Activated T-helper 17 cell treated with anti-CD3 and anti-CD28 coated beads, Interleukin-2, amount 50 U/mL, for 72 hours (primary cell): ENCODE measurements at regions not wholly inside any gene's neighbourhood (a gene's known extent, or its start where the extent isn't known, plus 50 kb on each side); places are given as distances from the start of the nearest gene placed in this dataset.
A peak's percentile ranks its signal among the peaks of the same experiment; 100 is the strongest.

Experiments
- ATAC-seq: fragments of 150-1000 bp; cut with Tn5 transposase; replicated peaks from 2 replicates; pipeline ENCODE4 v1.10.0; 2021; ENCODE audit warnings: mild to moderate bottlenecking, moderate library complexity
- H3K27ac Mint-ChIP-seq: one replicate; pipeline ENCODE4 v1.8.0; 2022; ENCODE audit warnings: mixed read lengths
- H3K27me3 Mint-ChIP-seq: one replicate; pipeline ENCODE4 v1.8.0; 2022; ENCODE audit warnings: mixed read lengths
- H3K36me3 Mint-ChIP-seq: one replicate; pipeline ENCODE4 v1.8.0; 2022; ENCODE audit warnings: low read depth, mild to moderate bottlenecking, mixed read lengths
- H3K4me1 Mint-ChIP-seq: one replicate; pipeline ENCODE4 v1.8.0; 2022; ENCODE audit warnings: mixed read lengths
- H3K4me3 Mint-ChIP-seq: one replicate; pipeline ENCODE4 v1.8.0; 2022; ENCODE audit warnings: mild to moderate bottlenecking, mixed read lengths
- H3K9me3 Mint-ChIP-seq: one replicate; pipeline ENCODE4 v1.8.0; 2022; ENCODE audit warnings: mixed read lengths

DNA sequence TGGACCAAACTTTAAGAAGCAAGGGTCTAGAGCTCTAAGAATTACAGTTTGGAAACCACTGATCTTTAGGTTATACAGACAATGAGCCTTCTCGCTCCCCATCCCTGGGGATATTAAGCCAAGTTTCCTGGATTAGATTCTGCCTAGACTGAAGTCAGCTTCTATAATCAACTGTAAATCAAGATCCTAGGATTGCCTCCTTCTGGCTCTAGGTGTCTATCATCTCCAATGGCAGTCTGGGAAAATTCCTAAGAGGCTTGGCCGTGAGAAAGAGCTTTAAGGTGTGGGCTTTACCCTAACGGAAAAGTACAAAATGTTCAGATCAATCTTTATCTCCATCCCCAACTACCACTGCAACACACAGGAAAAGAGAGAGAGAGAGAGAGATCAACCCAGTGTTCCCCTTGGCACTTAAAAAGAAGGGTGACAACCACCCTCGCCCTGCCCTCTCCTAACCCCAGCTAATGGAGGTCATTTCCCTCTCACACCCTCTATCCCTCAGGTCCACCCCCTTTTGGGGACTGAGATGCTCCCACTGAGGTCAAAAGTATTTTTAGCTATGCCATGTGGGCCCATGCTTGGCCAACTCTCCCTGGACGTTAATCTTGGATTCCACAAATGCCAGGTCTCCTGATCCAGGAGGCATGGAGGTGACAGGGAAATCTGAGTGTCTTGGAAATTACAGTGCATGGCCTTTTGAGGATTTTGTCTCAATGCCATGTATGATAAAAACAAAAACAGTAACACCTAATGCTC is 202.8 kb upstream of the BCL6 start:
- Mint-ChIP-seq H3K4me3 (no peak overlapping the region), H3K27ac (no peak overlapping the region), H3K9me3 (no peaks in the 10 kb centered on the region), H3K4me1 (peaks cover 9% of the 10 kb centered on the region), H3K27me3 (no peaks in the 10 kb centered on the region), H3K36me3 (no peaks in the 10 kb centered on the region)
- ATAC-seq: no peak

- Mint-ChIP-seq H3K27me3 (no peaks in the 10 kb centered on the region), H3K9me3 (no peaks in the 10 kb centered on the region), H3K36me3 (no peaks in the 10 kb centered on the region), H3K4me1 (peaks cover 9% of the 10 kb centered on the region), H3K4me3 (no peak overlapping the region), H3K27ac (no peak overlapping the region)
- no peak for ATAC-seq
Observed at GRCh38 chr3:187949093-187949820, 204.0 kb upstream of the BCL6 start.

- Mint-ChIP-seq H3K27ac (no peak overlapping the region), H3K36me3 (no peaks in the 10 kb centered on the region), H3K4me3 (no peak overlapping the region), H3K27me3 (no peaks in the 10 kb centered on the region), H3K4me1 (peaks cover 16% of the 10 kb centered on the region), H3K9me3 (no peaks in the 10 kb centered on the region)
- no peak for ATAC-seq
Observed at GRCh38 chr3:187950671-187951070, 203.3 kb upstream of the LPP start.

DNA sequence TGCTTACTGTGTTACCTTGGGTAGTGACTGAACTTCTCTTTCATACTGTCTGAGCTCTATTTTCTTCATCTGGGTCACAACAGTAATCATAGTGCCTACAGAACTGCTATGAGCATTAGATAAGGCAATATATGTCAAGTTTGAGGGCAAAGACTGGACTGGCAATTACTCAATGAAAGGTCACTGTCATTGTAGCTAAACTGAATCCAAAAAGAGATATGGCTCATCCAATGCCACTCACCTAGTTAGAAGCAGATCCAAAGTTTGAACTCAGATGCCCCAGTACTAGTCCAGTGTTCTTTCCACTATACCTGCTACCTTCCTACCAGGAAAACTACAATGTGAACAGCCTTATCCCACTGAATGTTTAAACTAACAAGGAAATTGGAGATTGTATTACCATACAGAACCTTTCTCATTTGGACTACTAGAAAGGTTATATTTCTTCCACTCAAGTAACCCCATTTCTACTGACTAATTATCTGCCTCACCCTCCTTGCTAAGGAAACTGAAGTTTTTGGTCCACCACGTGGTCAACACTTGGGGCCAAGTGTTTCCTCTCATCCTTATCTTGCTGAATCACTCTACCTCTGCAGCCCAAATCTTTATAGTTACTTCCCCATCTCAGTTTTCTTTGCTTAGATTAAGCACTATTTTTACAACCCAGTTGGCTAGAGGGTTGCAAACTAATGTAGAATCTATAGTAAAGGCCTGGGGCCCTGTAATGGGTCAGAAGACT is 202.3 kb upstream of the LPP start:
- peak; percentile 39 for ATAC-seq
- H3K9me3 Mint-ChIP-seq: no peaks in the 10 kb centered on the region
- H3K27me3 Mint-ChIP-seq: no peaks in the 10 kb centered on the region
- peaks cover 22% of the 10 kb centered on the region for H3K4me1 Mint-ChIP-seq
- no peaks in the 10 kb centered on the region for H3K36me3 Mint-ChIP-seq
- H3K4me3 Mint-ChIP-seq: no peak overlapping the region
- H3K27ac Mint-ChIP-seq: no peak overlapping the region

GRCh38 chr3:187952849-187953248 is 201.1 kb upstream of the LPP start:
- H3K36me3 Mint-ChIP-seq: no peaks in the 10 kb centered on the region
- no peaks in the 10 kb centered on the region for H3K9me3 Mint-ChIP-seq
- no peak overlapping the region for H3K27ac Mint-ChIP-seq
- no peaks in the 10 kb centered on the region for H3K27me3 Mint-ChIP-seq
- peaks cover 29% of the 10 kb centered on the region for H3K4me1 Mint-ChIP-seq
- ATAC-seq: no peak
- H3K4me3 Mint-ChIP-seq: no peak overlapping the region

- Mint-ChIP-seq H3K4me1 (peaks cover 35% of the 10 kb centered on the region), H3K27ac (no peak overlapping the region), H3K36me3 (no peaks in the 10 kb centered on the region), H3K27me3 (no peaks in the 10 kb centered on the region), H3K4me3 (no peak overlapping the region), H3K9me3 (no peaks in the 10 kb centered on the region)
- no peak for ATAC-seq
Observed at GRCh38 chr3:187954516-187954872, 199.5 kb upstream of the LPP start.

- no peak for ATAC-seq
- Mint-ChIP-seq H3K27ac (no peak overlapping the region), H3K27me3 (no peaks in the 10 kb centered on the region), H3K36me3 (no peaks in the 10 kb centered on the region), H3K4me3 (no peak overlapping the region), H3K9me3 (no peaks in the 10 kb centered on the region), H3K4me1 (peaks cover 35% of the 10 kb centered on the region)
Observed at GRCh38 chr3:187954873-187955586, 198.9 kb upstream of the LPP start.

DNA sequence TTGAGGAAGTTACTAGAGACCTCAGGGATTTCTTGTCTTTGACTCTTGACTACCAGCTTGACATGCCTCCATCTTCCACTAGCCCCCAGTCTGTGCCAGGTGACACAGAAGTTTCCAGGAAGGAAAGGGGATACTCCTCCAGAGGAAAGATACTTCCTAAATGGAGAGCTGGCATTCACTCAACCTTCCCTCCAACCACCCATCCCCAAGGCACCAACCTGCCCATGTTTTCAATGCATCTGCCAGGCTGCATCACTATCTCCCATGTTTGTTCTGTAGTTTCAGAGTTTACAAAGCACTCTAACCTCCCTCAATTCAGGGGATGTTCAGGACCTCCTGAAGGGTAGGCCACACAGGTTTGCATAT is 198.4 kb upstream of the LPP start:
- no peaks in the 10 kb centered on the region for H3K36me3 Mint-ChIP-seq
- ATAC-seq: no peak
- peaks cover 35% of the 10 kb centered on the region for H3K4me1 Mint-ChIP-seq
- H3K27ac Mint-ChIP-seq: no peak overlapping the region
- no peaks in the 10 kb centered on the region for H3K27me3 Mint-ChIP-seq
- H3K4me3 Mint-ChIP-seq: no peak overlapping the region
- H3K9me3 Mint-ChIP-seq: no peaks in the 10 kb centered on the region

GRCh38 chr3:187957165-187957581 is 196.8 kb upstream of the LPP start:
- no peak overlapping the region for H3K4me3 Mint-ChIP-seq
- H3K9me3 Mint-ChIP-seq: no peaks in the 10 kb centered on the region
- ATAC-seq: peak; percentile 38
- H3K27me3 Mint-ChIP-seq: no peaks in the 10 kb centered on the region
- H3K4me1 Mint-ChIP-seq: peaks cover 26% of the 10 kb centered on the region
- H3K27ac Mint-ChIP-seq: no peak overlapping the region
- H3K36me3 Mint-ChIP-seq: no peaks in the 10 kb centered on the region

- Mint-ChIP-seq H3K4me3 (no peak overlapping the region), H3K36me3 (no peaks in the 10 kb centered on the region), H3K27me3 (no peaks in the 10 kb centered on the region), H3K9me3 (no peaks in the 10 kb centered on the region), H3K4me1 (peaks cover 26% of the 10 kb centered on the region), H3K27ac (no peak overlapping the region)
- no peak for ATAC-seq
Observed at GRCh38 chr3:187957582-187957981, 196.4 kb upstream of the LPP start.

DNA sequence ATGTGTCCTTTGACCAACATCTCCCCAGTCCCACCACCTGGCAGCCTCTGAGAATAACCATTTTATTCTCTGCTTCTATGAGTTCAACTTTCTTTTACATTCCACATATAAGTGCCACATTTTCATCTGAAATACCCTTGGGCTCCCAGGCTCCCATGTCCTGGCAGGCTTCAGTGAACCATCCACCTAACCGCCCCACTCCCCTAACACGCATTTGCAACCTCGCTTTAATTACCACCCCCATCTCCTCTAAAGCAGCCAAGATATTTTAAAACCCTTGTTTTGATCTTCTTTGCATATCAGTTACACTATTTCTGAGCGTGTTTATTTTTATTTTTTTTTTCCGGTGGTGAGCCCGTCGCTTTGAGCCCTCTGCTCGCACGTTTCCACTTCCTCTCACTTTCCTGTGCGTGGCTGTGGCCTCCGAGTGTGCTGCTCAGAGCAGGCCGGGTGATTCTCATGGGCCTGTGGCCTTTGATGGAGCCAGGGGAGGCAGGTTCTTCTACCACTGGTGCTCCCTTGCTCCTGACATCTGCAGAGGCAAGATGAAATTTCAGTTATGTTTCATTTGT is 195.4 kb upstream of the LPP start:
- Mint-ChIP-seq H3K9me3 (no peaks in the 10 kb centered on the region), H3K27me3 (no peaks in the 10 kb centered on the region), H3K4me3 (peak overlapping the region; percentile 80), H3K27ac (peak overlapping the region; percentile 87), H3K36me3 (no peaks in the 10 kb centered on the region), H3K4me1 (peaks cover 26% of the 10 kb centered on the region)
- peak; percentile 68 for ATAC-seq

- H3K4me1 Mint-ChIP-seq: peaks cover 17% of the 10 kb centered on the region
- H3K36me3 Mint-ChIP-seq: no peaks in the 10 kb centered on the region
- no peaks in the 10 kb centered on the region for H3K9me3 Mint-ChIP-seq
- peaks cover 1% of the 10 kb centered on the region for H3K27me3 Mint-ChIP-seq
- H3K27ac Mint-ChIP-seq: no peak overlapping the region
- no peak overlapping the region for H3K4me3 Mint-ChIP-seq
- ATAC-seq: no peak
Observed at GRCh38 chr3:187960820-187961219, 193.1 kb upstream of the LPP start.

- no peak overlapping the region for H3K4me3 Mint-ChIP-seq
- ATAC-seq: no peak
- no peaks in the 10 kb centered on the region for H3K36me3 Mint-ChIP-seq
- peaks cover 14% of the 10 kb centered on the region for H3K4me1 Mint-ChIP-seq
- no peaks in the 10 kb centered on the region for H3K9me3 Mint-ChIP-seq
- H3K27ac Mint-ChIP-seq: no peak overlapping the region
- H3K27me3 Mint-ChIP-seq: peaks cover 3% of the 10 kb centered on the region
Observed at GRCh38 chr3:187961366-187961765, 192.6 kb upstream of the LPP start.

GRCh38 chr3:187963003-187963676 is 190.8 kb upstream of the LPP start:
- ATAC-seq: peak; percentile 80
- Mint-ChIP-seq H3K36me3 (no peaks in the 10 kb centered on the region), H3K4me1 (peaks cover 6% of the 10 kb centered on the region), H3K9me3 (no peaks in the 10 kb centered on the region), H3K27me3 (peaks cover 3% of the 10 kb centered on the region), H3K4me3 (peak overlapping the region; percentile 6), H3K27ac (peak overlapping the region; percentile 49)
